ENCODE measurements at regions not wholly inside any gene's neighbourhood (a gene's known extent, or its start where the extent isn't known, plus 50 kb on each side); places are given as distances from the start of the nearest gene placed in this dataset.

DNA sequence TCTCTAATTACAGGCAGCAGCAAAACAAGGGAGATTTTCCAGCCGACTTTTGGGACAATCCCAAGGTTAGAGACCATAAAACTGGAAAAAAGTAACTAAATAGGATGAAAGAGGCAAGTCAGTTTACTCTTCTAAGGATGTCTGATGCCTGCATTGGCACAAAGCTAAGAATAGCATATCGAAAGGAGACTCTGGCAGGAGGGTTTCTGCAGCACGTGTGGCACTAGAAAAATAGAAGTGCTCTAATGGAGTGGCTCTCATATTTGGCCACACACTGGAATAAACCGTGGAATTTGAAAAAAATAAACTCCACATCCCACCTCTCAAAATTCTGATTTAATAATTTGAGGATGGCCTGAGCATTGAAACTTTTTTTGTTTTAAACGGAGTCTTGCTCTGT lies 77.2 kb upstream of the ARSJ start:
- H3K4me2 ChIP-seq (ENCODE audit: low read length), result no peak overlapping the region
- intact Hi-C loops (cut with micrococcal nuclease; ENCODE audit: unreplicated experiment), result no loop called here
- H3K9me2 ChIP-seq (ENCODE audit: insufficient read depth, low read length), result no peaks in the 10 kb centered on the region
- H3K9me3 ChIP-seq (ENCODE audit: low read length), result no peaks in the 10 kb centered on the region
- H3K4me3 ChIP-seq (ENCODE audit: low read depth, low read length, poor library complexity, severe bottlenecking), result no peak overlapping the region
- no peaks in the 10 kb centered on the region for H3K79me2 ChIP-seq (ENCODE audit: insufficient read depth, low read depth, low read length)
- ChIA-PET POLR2A (no interaction called here), CTCF (ENCODE audit: unreplicated experiment) (no interaction called here)
- no TSS peak for BruUV-seq (replicated peaks)
- no peaks in the 10 kb centered on the region for H4K20me1 ChIP-seq (ENCODE audit: insufficient read depth, low read length)
- no peak for DNase-seq (ENCODE audit: low spot score)
- H3K4me1 ChIP-seq (ENCODE audit: insufficient read depth, low read length, poor library complexity, severe bottlenecking), result no peaks in the 10 kb centered on the region
- no peaks in the 10 kb centered on the region for H3K36me3 ChIP-seq (ENCODE audit: insufficient read depth, low read length)
- H3K27ac ChIP-seq (ENCODE audit: low read depth, low read length, poor library complexity, severe bottlenecking), result no peak overlapping the region
- no peak overlapping the region for H2AFZ ChIP-seq (ENCODE audit: low read length)
- TF ChIP-seq EZH2phosphoT487 (IDR thresholded peaks at IDR 0.05; ENCODE audit: borderline replicate concordance, low read depth, low read length), result no peak
- TF ChIP-seq, protein P1, sequence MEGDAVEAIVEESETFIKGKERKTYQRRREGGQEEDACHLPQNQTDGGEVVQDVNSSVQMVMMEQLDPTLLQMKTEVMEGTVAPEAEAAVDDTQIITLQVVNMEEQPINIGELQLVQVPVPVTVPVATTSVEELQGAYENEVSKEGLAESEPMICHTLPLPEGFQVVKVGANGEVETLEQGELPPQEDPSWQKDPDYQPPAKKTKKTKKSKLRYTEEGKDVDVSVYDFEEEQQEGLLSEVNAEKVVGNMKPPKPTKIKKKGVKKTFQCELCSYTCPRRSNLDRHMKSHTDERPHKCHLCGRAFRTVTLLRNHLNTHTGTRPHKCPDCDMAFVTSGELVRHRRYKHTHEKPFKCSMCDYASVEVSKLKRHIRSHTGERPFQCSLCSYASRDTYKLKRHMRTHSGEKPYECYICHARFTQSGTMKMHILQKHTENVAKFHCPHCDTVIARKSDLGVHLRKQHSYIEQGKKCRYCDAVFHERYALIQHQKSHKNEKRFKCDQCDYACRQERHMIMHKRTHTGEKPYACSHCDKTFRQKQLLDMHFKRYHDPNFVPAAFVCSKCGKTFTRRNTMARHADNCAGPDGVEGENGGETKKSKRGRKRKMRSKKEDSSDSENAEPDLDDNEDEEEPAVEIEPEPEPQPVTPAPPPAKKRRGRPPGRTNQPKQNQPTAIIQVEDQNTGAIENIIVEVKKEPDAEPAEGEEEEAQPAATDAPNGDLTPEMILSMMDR (conservative IDR thresholded peaks at IDR 0.05; ENCODE audit: low read length), result no peak

GRCh38 chr4:114057746-114058145 lies 78.3 kb upstream of the ARSJ start:
- intact Hi-C loops (cut with micrococcal nuclease; ENCODE audit: unreplicated experiment), result no loop called here
- no peaks in the 10 kb centered on the region for H3K79me2 ChIP-seq (ENCODE audit: insufficient read depth, low read depth, low read length)
- H3K4me1 ChIP-seq (ENCODE audit: insufficient read depth, low read length, poor library complexity, severe bottlenecking), result no peaks in the 10 kb centered on the region
- H3K4me3 ChIP-seq (ENCODE audit: low read depth, low read length, poor library complexity, severe bottlenecking), result no peak overlapping the region
- H3K4me2 ChIP-seq (ENCODE audit: low read length), result no peak overlapping the region
- no TSS peak for BruUV-seq (replicated peaks)
- ChIA-PET POLR2A (interaction anchor here (0.9 kb wide), 1 partner anchor 26 kb away, joined by 3 read pairs; no protein-coding TSS in a partner anchor), CTCF (ENCODE audit: unreplicated experiment) (no interaction called here)
- no peaks in the 10 kb centered on the region for H3K36me3 ChIP-seq (ENCODE audit: insufficient read depth, low read length)
- H2AFZ ChIP-seq (ENCODE audit: low read length), result no peak overlapping the region
- no peaks in the 10 kb centered on the region for H3K9me2 ChIP-seq (ENCODE audit: insufficient read depth, low read length)
- TF ChIP-seq, protein P1 (conservative IDR thresholded peaks at IDR 0.05; ENCODE audit: low read length), result no peak
- no peak for TF ChIP-seq EZH2phosphoT487 (IDR thresholded peaks at IDR 0.05; ENCODE audit: borderline replicate concordance, low read depth, low read length)
- no peak overlapping the region for H3K27ac ChIP-seq (ENCODE audit: low read depth, low read length, poor library complexity, severe bottlenecking)
- H3K9me3 ChIP-seq (ENCODE audit: low read length), result no peaks in the 10 kb centered on the region
- no peak for DNase-seq (ENCODE audit: low spot score)
- H4K20me1 ChIP-seq (ENCODE audit: insufficient read depth, low read length), result no peaks in the 10 kb centered on the region

DNA sequence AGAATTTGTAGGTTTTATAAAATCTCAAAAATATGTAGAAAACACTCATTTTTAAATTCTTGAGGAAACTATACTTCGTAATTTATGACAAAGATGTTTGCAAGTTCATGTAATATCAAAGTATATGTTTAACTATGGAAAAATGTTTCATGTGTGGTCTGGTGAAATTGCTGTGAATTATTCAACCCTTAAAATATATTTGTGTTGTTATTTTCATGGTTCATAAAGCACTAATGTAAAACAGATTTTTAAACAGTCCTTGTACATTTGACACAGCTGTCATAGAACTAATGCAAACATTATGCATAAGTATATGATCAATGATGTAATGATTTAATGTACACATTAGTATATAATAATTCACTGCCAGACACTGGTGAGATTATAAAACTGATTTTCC lies 83.1 kb upstream of the ARSJ start:
- H2AFZ ChIP-seq (ENCODE audit: low read length), result no peak overlapping the region
- DNase-seq (ENCODE audit: low spot score), result no peak
- H3K9me3 ChIP-seq (ENCODE audit: low read length), result no peaks in the 10 kb centered on the region
- no peaks in the 10 kb centered on the region for H3K36me3 ChIP-seq (ENCODE audit: insufficient read depth, low read length)
- H3K9me2 ChIP-seq (ENCODE audit: insufficient read depth, low read length), result no peaks in the 10 kb centered on the region
- intact Hi-C loops (cut with micrococcal nuclease; ENCODE audit: unreplicated experiment), result no loop called here
- TF ChIP-seq EZH2phosphoT487 (IDR thresholded peaks at IDR 0.05; ENCODE audit: borderline replicate concordance, low read depth, low read length), result no peak
- TF ChIP-seq, protein P1 (conservative IDR thresholded peaks at IDR 0.05; ENCODE audit: low read length), result no peak
- no peaks in the 10 kb centered on the region for H4K20me1 ChIP-seq (ENCODE audit: insufficient read depth, low read length)
- CTCF ChIA-PET (ENCODE audit: unreplicated experiment), result no interaction called here
- no peak overlapping the region for H3K27ac ChIP-seq (ENCODE audit: low read depth, low read length, poor library complexity, severe bottlenecking)
- H3K4me2 ChIP-seq (ENCODE audit: low read length), result no peak overlapping the region
- H3K79me2 ChIP-seq (ENCODE audit: insufficient read depth, low read depth, low read length), result no peaks in the 10 kb centered on the region
- H3K4me1 ChIP-seq (ENCODE audit: insufficient read depth, low read length, poor library complexity, severe bottlenecking), result no peaks in the 10 kb centered on the region
- no peak overlapping the region for H3K4me3 ChIP-seq (ENCODE audit: low read depth, low read length, poor library complexity, severe bottlenecking)
- no TSS peak for BruUV-seq (replicated peaks)
- POLR2A ChIA-PET, result no interaction called here

Measured in OCI-LY7 (cell line).